Fibroblast of lung (primary cell): ENCODE measurements at regions not wholly inside any gene's neighbourhood (a gene's known extent, or its start where the extent isn't known, plus 50 kb on each side); places are given as distances from the start of the nearest gene placed in this dataset.
"Not testable (repeated sequence)": the region's sequence is repeated elsewhere in the genome, so short reads cannot be mapped to it uniquely, and the experiment has no call there.

Experiments
- DNase-seq, 2 donors: peaks; one replicate each; pipeline versions ENCODE4 v3.0.0 to v3.0.0-alpha.2; 2010; ENCODE audit warnings: low read depth in 2 of 2
- H2AFZ ChIP-seq: 2 replicates; pipeline ENCODE4 v1.5.1; 2012; ENCODE audit warnings: low read length, control low read depth, inconsistent platforms
- H3K27ac ChIP-seq: 2 replicates; pipeline ENCODE4 v1.5.1; 2011; ENCODE audit warnings: low read length, control low read depth; ENCODE audit not compliant: insufficient read depth
- H3K27me3 ChIP-seq: 2 replicates; pipeline ENCODE4 v1.5.1; 2011; ENCODE audit warnings: mild to moderate bottlenecking, low read length; ENCODE audit not compliant: control insufficient read depth, insufficient read depth
- H3K36me3 ChIP-seq: 2 replicates; pipeline ENCODE4 v1.5.1; 2011; ENCODE audit warnings: low read length; ENCODE audit not compliant: control insufficient read depth, insufficient read depth
- H3K4me1 ChIP-seq: 2 replicates; pipeline ENCODE4 v1.5.1; 2011; ENCODE audit warnings: low read length; ENCODE audit not compliant: control insufficient read depth, insufficient read depth; ENCODE audit errors: extremely low read depth
- H3K4me2 ChIP-seq: 2 replicates; pipeline ENCODE4 v1.5.1; 2011; ENCODE audit warnings: low read length, control low read depth; ENCODE audit not compliant: insufficient read depth; ENCODE audit errors: extremely low read depth
- H3K4me3 ChIP-seq, 4 experiments: fragments of 200-600 bp in 1 of 4; sonication (generic) in 1 of 4; replicated peaks in 1 of 4; 2 replicates each; pipeline ENCODE4 v1.5.1; 2011 to 2016; ENCODE audit warnings: low read length in 4 of 4, low read depth in 3 of 4, mild to moderate bottlenecking in 3 of 4, control low read depth in 2 of 4, inconsistent platforms in 1 of 4, mixed read lengths in 1 of 4; ENCODE audit not compliant: insufficient read depth in 1 of 4; ENCODE audit errors: control extremely low read depth in 1 of 4
- H3K79me2 ChIP-seq: 2 replicates; pipeline ENCODE4 v1.5.1; 2012; ENCODE audit warnings: mild to moderate bottlenecking, low read length, inconsistent platforms; ENCODE audit not compliant: control insufficient read depth, insufficient read depth
- H3K9ac ChIP-seq: 2 replicates; pipeline ENCODE4 v1.5.1; 2011; ENCODE audit warnings: mild to moderate bottlenecking, low read length, control low read depth; ENCODE audit not compliant: insufficient read depth
- H3K9me3 ChIP-seq: 2 replicates; pipeline ENCODE4 v1.5.1; 2012; ENCODE audit warnings: low read depth, low read length; ENCODE audit not compliant: control insufficient read depth, insufficient read depth
- H4K20me1 ChIP-seq: 2 replicates; pipeline ENCODE4 v1.5.1; 2011; ENCODE audit warnings: low read length; ENCODE audit not compliant: control insufficient read depth, insufficient read depth; ENCODE audit errors: extremely low read depth
- CTCF ChIP-seq, 2 donors: IDR thresholded peaks in 1 of 2; conservative IDR thresholded peaks in 1 of 2; 1 replicate in 1 of 2; 2 replicates in 1 of 2; pipeline ENCODE4 v1.5.1; 2011 to 2012; ENCODE audit warnings: low read length in 2 of 2, control low read depth in 1 of 2, inconsistent platforms in 1 of 2, low read depth in 1 of 2, mild to moderate bottlenecking in 1 of 2
- EZH2 ChIP-seq: IDR thresholded peaks from 2 replicates; pipeline ENCODE4 v1.5.1; 2012; ENCODE audit warnings: low read length, control low read depth, mild to moderate bottlenecking; ENCODE audit errors: missing control alignments

DNA sequence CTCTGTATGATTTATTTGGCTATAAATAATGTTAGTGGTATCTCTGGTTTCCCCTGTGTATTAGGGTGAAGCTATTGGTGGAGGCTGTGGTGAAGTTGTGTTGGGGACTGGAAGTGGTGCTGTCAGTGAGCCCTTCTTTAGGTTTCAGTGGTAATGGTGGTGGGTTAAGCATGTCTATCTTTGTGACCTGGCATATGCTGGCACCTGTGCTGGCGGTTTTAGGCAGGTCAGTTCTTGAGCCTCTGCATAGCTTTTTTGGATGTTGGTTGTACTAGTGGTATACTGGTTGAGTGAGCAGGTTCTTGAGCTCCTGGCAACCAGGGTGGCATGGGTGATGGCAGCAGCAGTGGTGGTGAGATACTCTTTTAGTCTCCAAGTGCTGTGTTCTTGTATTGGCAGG lies 161.9 kb upstream of the CAND1 start:
- no peak for TF ChIP-seq EZH2
- no peak for TF ChIP-seq CTCF (conservative IDR thresholded peaks at IDR 0.05 in 1 of 2, IDR thresholded peaks at IDR 0.05 in 1 of 2; ENCODE audit: low read depth in 1 of 2, low read length in 2 of 2)
- Histone ChIP-seq H4K20me1 (no peaks in the 10 kb centered on the region), H3K79me2 (no peaks in the 10 kb centered on the region), H3K27me3 (no peaks in the 10 kb centered on the region), H3K4me2 (no peak overlapping the region), H2AFZ (no peak overlapping the region), H3K9me3 (no peaks in the 10 kb centered on the region), H3K36me3 (no peaks in the 10 kb centered on the region), H3K27ac (no peak overlapping the region), H3K9ac (no peak overlapping the region), H3K4me3 (no peak overlapping the region), H3K4me1 (no peaks in the 10 kb centered on the region)
- DNase-seq = no peak

DNA sequence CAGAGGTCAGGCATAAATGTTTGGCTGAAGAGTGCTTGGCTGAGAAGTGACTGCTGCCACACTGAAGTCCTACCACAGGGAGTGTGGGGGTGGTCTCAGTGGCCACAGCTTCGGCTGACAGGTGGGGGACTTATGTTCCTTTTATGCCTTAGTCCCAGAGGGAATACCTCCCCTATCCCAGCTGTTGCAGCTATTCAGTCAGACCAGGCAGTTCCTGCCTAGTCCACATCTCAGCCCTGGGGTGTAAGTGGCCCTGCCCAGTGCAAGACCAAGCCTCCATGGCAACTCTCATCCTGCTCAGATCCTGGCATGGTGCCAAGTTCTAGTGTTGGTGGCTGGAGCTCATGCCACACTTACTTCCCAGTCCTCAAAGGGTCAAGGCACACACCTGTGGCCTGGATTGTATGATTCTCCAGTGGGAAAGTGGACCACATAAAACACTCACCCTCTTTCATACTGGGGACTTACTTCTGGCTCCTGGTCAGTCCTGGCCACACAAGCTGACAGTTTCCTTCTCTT lies 161.3 kb upstream of the CAND1 start:
- no peak overlapping the region for H3K4me3 ChIP-seq
- H3K4me1 ChIP-seq = no peaks in the 10 kb centered on the region
- no peaks in the 10 kb centered on the region for H3K79me2 ChIP-seq
- no peak overlapping the region for H3K4me2 ChIP-seq
- no peaks in the 10 kb centered on the region for H3K36me3 ChIP-seq
- no peaks in the 10 kb centered on the region for H3K9me3 ChIP-seq
- H4K20me1 ChIP-seq = no peaks in the 10 kb centered on the region
- no peak overlapping the region for H2AFZ ChIP-seq
- no peak for DNase-seq
- TF ChIP-seq CTCF (conservative IDR thresholded peaks at IDR 0.05 in 1 of 2, IDR thresholded peaks at IDR 0.05 in 1 of 2; ENCODE audit: low read depth in 1 of 2, low read length in 2 of 2) = no peak
- no peak for TF ChIP-seq EZH2
- no peak overlapping the region for H3K27ac ChIP-seq
- no peaks in the 10 kb centered on the region for H3K27me3 ChIP-seq
- no peak overlapping the region for H3K9ac ChIP-seq

DNA sequence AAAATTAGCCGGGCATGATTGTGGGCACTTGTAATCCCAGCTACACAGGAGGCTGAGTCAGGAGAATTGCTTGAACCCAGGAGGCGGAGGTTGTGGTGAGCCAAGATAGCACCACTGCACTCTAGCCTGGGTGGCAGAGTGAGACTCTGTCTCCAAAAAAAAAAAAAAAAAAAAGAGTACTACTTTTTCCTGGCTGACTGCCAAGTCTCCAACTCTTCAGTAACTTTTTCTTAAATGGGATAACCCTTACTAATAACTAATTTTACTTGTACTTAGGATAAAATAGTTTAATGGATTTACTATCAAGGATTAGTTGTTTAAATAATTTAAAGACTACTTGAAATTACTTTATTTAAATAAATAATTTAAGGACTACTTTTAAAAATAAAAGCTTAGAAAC lies 158.8 kb upstream of the CAND1 start:
- not testable (repeated sequence) for H2AFZ ChIP-seq, H3K79me2 ChIP-seq, H4K20me1 ChIP-seq, H3K4me2 ChIP-seq, H3K9ac ChIP-seq, H3K36me3 ChIP-seq, H3K27me3 ChIP-seq, H3K4me3 ChIP-seq, DNase-seq, H3K9me3 ChIP-seq, H3K27ac ChIP-seq, H3K4me1 ChIP-seq
